GM19324 (cell line): ENCODE measurements at regions not wholly inside any gene's neighbourhood (a gene's known extent, or its start where the extent isn't known, plus 50 kb on each side); places are given as distances from the start of the nearest gene placed in this dataset.

Experiments
- ATAC-seq: cut with Tn5 transposase; IDR thresholded peaks from one replicate; pipeline ENCODE4 v1.9.1; 2021; ENCODE audit warnings: mild to moderate bottlenecking, moderate library complexity; ENCODE audit not compliant: unreplicated experiment, low FRiP score

DNA sequence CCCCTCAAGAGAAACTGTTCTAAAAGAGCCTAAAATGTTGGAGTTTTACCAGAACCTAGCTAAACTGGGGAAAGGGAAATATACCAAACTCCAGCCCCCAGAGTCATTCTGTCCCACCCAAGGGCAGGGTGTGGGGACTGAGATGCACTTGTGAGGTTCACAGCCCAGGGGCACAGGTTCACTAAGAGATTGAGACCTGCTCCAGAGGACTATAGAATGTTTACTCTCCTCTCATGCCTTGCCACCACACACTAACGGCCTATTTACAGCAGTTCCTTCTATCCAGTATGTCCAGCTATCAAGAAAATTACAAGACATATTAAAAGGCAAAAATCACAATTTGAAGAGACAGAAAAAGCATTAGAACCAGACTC lies 60.6 kb upstream of the PARP11 start:
- ATAC-seq: no peak

DNA sequence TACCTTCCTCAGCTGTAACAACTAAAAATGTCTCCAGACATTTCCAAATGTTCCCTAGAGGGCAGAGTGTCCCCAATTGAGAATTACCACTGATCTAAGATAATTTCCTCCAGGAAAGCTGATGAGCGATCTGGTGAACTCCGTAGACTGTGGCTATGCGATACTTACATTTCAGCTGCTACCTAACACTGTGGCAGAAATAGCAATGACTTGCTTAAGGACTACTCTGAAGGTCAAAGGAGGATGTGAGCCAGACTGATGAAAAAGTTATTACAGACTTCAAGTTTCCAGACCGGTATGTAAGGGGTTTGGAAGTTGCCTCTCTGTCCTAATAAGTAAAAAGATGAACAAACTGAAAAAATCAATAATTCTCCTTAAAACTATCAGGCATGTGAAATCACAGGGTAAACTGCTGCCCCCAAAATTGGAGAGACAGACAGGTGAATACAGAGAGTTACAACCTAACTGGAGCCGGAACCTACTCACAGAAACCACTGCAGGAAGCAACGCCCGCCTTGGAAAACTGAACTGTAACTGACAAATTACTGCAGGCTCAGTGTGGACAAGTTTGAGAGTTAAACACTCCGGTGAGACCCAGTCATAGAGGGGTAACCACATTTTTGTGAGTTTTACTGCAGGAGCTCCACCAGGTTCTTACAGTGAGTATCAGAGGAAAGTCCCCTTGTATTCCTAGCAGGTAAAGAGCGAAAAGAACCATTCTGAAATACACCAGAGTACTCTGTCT lies 60.0 kb upstream of the PARP11 start:
- no peak for ATAC-seq

DNA sequence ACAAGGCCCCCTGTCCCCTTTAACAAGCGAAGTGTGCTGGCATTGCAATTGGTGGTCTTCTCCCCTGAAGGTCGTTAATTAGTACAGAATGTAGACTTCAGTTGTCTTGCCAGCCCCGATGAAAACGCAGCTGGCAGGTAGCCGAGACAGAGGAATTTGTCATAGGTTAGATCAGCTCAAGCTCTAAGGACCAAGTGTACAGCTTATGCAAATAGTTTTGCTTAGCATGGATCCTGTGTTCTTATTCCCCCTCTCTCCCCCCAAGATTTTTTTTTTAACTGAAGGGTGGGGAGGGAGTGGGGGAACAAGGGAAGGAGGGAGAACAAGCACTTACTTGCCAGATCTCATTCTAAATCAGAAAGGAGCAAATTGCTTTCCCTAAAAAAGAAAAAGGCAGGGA lies 58.6 kb upstream of the PARP11 start:
- ATAC-seq: no peak

DNA sequence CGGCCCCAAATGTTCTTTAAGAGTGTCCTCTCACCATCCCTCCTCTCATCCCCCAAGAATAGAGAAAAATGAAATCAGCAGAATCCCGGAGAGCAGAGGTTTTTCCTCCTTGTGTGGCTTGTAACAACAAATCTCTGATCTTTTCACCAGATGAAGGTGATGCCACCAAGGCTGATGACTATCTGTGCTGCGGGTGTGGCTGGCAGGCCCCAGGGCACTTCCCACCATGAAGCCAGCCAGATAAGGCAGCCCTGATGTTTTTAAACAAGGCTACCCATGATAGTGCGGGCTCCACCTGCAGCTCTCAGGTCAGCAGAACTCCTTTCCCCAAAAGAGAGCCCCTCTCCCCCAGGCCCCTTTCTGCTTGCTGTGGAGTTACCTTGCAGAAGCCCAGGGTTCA lies 58.0 kb upstream of the PARP11 start:
- ATAC-seq: no peak

DNA sequence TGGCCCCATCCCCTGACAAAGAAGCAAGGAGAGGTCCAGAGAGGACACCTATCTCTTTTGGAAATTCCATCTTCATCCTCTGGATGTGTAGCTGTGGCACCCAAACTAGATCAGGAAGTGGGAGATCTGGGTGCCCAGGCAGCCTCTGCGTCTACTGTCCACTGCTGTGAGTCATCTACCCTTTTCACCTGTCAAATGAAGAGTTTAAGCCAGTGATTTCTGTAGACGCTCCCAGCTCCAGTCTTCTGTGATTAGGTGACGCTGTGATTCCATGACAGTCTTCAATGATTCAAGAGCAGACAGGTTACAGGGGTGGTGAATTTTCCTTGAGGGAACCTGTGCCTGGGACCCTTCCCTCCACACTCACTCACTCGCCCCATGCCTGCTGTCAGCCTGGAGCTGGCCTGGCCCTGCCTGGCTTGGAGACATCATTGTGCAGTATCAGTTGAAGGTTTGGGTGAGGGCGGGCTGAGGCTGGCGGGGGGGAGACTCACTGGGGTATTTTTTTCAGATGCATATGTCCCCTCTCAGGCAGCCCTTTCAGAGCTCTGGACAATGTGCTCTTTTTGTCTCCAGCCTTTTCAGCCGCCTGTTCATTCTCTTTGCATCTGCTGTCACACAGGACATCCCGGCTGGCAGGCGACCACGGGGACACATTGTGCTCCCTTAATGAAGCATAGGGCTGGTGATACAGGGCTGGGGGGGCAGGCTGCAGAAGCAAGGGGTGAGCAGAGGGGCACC lies 56.8 kb upstream of the PARP11 start:
- no peak for ATAC-seq

DNA sequence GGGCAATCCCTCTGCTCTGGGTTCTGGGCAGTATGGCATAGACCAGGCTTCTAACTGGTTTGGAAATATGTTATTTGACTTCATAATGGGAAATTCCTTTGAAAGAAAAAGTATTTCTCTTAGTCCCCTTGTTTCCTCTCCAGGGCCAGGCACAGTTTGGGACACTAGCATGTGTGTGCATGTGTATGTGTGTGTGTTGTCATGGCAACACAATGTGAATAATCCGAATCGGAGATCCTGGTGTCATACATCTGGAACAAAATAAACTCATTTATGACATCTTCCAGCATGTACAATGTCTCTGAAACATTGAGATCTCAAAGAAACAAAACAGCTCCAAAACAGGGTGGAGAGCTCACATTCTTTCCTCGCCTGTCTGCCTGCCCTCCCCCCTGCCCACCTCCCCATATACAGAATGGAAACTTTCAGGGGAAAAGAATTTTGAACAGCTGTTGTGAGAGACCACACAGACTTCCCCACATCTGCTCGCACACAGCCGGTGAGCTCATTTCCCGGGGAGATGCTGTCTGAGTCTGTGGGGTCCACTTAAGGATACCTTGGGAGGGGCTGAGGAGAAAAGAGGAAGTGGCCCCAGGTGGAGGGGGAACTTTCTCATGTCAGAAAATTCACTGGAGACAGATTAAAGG lies 55.5 kb upstream of the PARP11 start:
- ATAC-seq: no peak

DNA sequence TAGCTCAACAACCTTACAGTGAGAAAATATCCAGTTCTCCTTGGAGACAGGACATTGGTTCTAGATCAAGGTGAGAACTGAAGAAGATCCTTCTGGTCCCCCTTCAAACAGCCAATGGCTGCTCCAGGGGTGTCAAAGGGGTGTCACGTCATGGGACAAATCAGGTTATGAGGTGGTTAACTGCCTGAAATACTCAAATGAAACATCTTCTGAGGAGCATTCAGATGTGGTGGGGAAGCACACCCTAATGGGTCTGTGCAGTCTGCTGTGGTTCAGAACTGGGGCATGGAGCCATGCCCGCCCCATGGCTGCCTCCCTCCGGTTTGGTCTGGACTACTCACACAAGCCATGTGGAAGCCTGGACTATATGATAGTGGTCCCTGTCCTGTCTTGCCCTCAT lies 52.4 kb upstream of the PARP11 start:
- no peak for ATAC-seq

DNA sequence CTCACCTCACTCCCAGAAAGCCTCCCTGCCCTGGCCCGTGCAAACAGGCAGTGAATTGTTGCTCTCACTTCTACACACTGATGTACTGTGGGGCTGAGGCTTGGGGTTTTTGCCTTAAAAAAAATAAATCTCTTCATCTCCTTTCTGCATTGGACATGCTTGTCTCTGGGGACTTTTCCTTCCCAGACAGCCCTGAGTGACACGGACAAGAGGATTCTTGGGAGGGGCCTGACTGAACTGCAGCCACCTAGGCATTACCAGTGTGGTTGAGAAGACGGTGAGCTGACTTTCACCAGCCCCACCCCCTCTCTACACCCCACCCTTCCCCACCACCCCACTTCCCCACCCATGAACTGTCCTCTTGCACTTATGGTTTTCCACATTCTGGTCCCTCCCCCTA lies 51.6 kb upstream of the PARP11 start:
- ATAC-seq: no peak

DNA sequence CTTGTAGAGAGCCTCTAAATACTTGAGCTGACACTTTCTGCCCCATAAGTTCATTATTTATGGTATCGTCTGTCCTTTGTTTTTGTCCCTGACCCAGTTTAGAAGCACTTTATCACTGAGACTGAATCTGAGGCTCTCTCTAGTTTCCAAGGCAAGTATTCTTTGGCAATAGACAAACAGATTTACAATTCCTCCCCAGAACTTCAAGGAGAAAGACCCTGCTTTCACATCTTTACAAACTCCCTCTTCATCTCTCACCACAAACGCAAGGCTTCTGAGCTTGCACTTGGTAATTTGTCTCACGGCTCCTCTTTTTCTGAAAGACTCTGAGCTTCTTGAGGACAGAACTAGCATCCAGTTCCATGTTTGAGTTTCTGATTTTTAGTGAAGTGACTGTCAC lies 49.8 kb upstream of the PARP11 start:
- no peak for ATAC-seq
